Osteoblast (primary cell): ENCODE measurements at regions not wholly inside any gene's neighbourhood (a gene's known extent, or its start where the extent isn't known, plus 50 kb on each side); places are given as distances from the start of the nearest gene placed in this dataset.

ENCODE experiments used
- DNase-seq: peaks from one replicate; pipeline ENCODE4 v3.0.0; 2011; ENCODE audit warnings: low spot score, mixed read lengths; ENCODE audit not compliant: insufficient read length; ENCODE audit errors: missing footprints
- H2AFZ ChIP-seq: 2 replicates; pipeline ENCODE4 v1.6.0; 2011; ENCODE audit warnings: mild to moderate bottlenecking, low read length
- H3K27ac ChIP-seq: 2 replicates; pipeline ENCODE4 v1.5.1; 2011; ENCODE audit warnings: mild to moderate bottlenecking, low read depth, low read length, moderate library complexity
- H3K27me3 ChIP-seq: 2 replicates; pipeline ENCODE4 v1.6.0; 2012; ENCODE audit warnings: mild to moderate bottlenecking, control low read depth, inconsistent platforms, low read length, moderate library complexity; ENCODE audit not compliant: insufficient read depth
- H3K36me3 ChIP-seq: 2 replicates; pipeline ENCODE4 v1.5.1; 2011; ENCODE audit warnings: mild to moderate bottlenecking, low read length, control low read depth, moderate library complexity; ENCODE audit not compliant: insufficient read depth
- H3K4me1 ChIP-seq: 2 replicates; pipeline ENCODE4 v1.5.1; 2011; ENCODE audit warnings: mild to moderate bottlenecking, low read length, control low read depth, moderate library complexity; ENCODE audit not compliant: insufficient read depth
- H3K4me2 ChIP-seq: 2 replicates; pipeline ENCODE4 v1.6.0; 2011; ENCODE audit warnings: mild to moderate bottlenecking, low read length; ENCODE audit not compliant: insufficient read depth
- H3K4me3 ChIP-seq: fragments of 200-600 bp; sonication (generic); 3 replicates; pipeline ENCODE4 v1.5.1; 2012; ENCODE audit warnings: mild to moderate bottlenecking, low read length, inconsistent platforms; ENCODE audit not compliant: insufficient read depth
- H3K79me2 ChIP-seq: 2 replicates; pipeline ENCODE4 v1.6.0; 2012; ENCODE audit warnings: mild to moderate bottlenecking, low read length, control low read depth, inconsistent platforms; ENCODE audit not compliant: insufficient read depth
- H3K9me3 ChIP-seq: 2 replicates; pipeline ENCODE4 v1.5.1; 2011; ENCODE audit warnings: low read depth, low read length, control low read depth
- H4K20me1 ChIP-seq: 2 replicates; pipeline ENCODE4 v1.6.0; 2012; ENCODE audit warnings: mild to moderate bottlenecking, low read length, control low read depth; ENCODE audit not compliant: insufficient read depth
- TF ChIP-seq, protein P1 (sequence below): IDR thresholded peaks from 2 replicates; pipeline ENCODE4 v1.5.1; 2011; ENCODE audit warnings: mild to moderate bottlenecking, low read depth, low read length, moderate library complexity; ENCODE audit errors: extremely low read depth

DNA sequence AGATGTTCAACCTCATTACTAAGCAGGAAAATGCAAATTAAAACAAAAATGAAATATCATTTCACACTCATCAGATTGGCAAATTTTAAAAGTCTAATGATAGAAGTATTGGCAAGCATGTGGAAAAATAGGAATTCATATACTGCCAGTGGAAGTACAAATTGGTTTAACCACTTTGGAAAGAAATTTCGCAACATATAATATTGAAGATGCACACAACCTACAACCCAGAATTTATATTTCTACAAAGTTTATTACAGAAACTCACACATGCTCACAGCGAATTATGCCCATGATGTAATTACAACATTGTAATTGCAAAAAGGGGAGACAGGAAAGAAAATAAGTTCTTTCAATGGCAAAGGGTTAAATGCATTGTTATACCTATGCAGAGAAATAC is 324.1 kb downstream of the IGSF11 start:
- Histone ChIP-seq H4K20me1 (no peaks in the 10 kb centered on the region), H3K4me3 (no peak overlapping the region), H3K27ac (no peak overlapping the region), H3K36me3 (no peaks in the 10 kb centered on the region), H3K27me3 (no peaks in the 10 kb centered on the region), H2AFZ (no peak overlapping the region), H3K4me1 (no peaks in the 10 kb centered on the region), H3K9me3 (no peaks in the 10 kb centered on the region), H3K4me2 (no peak overlapping the region), H3K79me2 (no peaks in the 10 kb centered on the region)
- TF ChIP-seq, protein P1, sequence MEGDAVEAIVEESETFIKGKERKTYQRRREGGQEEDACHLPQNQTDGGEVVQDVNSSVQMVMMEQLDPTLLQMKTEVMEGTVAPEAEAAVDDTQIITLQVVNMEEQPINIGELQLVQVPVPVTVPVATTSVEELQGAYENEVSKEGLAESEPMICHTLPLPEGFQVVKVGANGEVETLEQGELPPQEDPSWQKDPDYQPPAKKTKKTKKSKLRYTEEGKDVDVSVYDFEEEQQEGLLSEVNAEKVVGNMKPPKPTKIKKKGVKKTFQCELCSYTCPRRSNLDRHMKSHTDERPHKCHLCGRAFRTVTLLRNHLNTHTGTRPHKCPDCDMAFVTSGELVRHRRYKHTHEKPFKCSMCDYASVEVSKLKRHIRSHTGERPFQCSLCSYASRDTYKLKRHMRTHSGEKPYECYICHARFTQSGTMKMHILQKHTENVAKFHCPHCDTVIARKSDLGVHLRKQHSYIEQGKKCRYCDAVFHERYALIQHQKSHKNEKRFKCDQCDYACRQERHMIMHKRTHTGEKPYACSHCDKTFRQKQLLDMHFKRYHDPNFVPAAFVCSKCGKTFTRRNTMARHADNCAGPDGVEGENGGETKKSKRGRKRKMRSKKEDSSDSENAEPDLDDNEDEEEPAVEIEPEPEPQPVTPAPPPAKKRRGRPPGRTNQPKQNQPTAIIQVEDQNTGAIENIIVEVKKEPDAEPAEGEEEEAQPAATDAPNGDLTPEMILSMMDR: no peak
- no peak for DNase-seq

GRCh38 chr3:118713502-118714207 is 321.0 kb downstream of the IGSF11 start:
- no peak for DNase-seq
- H4K20me1 ChIP-seq: no peaks in the 10 kb centered on the region
- H3K4me1 ChIP-seq: no peaks in the 10 kb centered on the region
- no peaks in the 10 kb centered on the region for H3K79me2 ChIP-seq
- no peaks in the 10 kb centered on the region for H3K36me3 ChIP-seq
- TF ChIP-seq, protein P1: no peak
- H3K4me2 ChIP-seq: no peak overlapping the region
- H3K9me3 ChIP-seq: no peaks in the 10 kb centered on the region
- no peak overlapping the region for H2AFZ ChIP-seq
- no peak overlapping the region for H3K4me3 ChIP-seq
- H3K27ac ChIP-seq: no peak overlapping the region
- H3K27me3 ChIP-seq: no peaks in the 10 kb centered on the region

GRCh38 chr3:118714800-118715199 is 319.8 kb downstream of the IGSF11 start:
- no peaks in the 10 kb centered on the region for H3K4me1 ChIP-seq
- no peaks in the 10 kb centered on the region for H3K36me3 ChIP-seq
- H3K27me3 ChIP-seq: no peaks in the 10 kb centered on the region
- peak; percentile 44 for DNase-seq
- no peaks in the 10 kb centered on the region for H3K9me3 ChIP-seq
- no peak overlapping the region for H3K4me2 ChIP-seq
- H3K27ac ChIP-seq: no peak overlapping the region
- no peak overlapping the region for H2AFZ ChIP-seq
- no peaks in the 10 kb centered on the region for H4K20me1 ChIP-seq
- H3K79me2 ChIP-seq: no peaks in the 10 kb centered on the region
- TF ChIP-seq, protein P1: no peak
- H3K4me3 ChIP-seq: no peak overlapping the region

GRCh38 chr3:118729546-118729945 is 305.1 kb downstream of the IGSF11 start:
- Histone ChIP-seq H3K4me2 (no peak overlapping the region), H3K79me2 (no peaks in the 10 kb centered on the region), H3K27ac (no peak overlapping the region), H2AFZ (no peak overlapping the region), H3K4me3 (no peak overlapping the region), H4K20me1 (no peaks in the 10 kb centered on the region), H3K4me1 (no peaks in the 10 kb centered on the region), H3K27me3 (no peaks in the 10 kb centered on the region), H3K9me3 (no peaks in the 10 kb centered on the region), H3K36me3 (no peaks in the 10 kb centered on the region)
- DNase-seq: no peak
- TF ChIP-seq, protein P1: no peak
